NCI-H82 (cell line): ENCODE measurements at regions not wholly inside any gene's neighbourhood (a gene's known extent, or its start where the extent isn't known, plus 50 kb on each side); places are given as distances from the start of the nearest gene placed in this dataset.
A peak's percentile ranks its signal among the peaks of the same experiment; 100 is the strongest.
"Not testable (repeated sequence)": the region's sequence is repeated elsewhere in the genome, so short reads cannot be mapped to it uniquely, and the experiment has no call there.

Experiments
- DNase-seq: peaks from one replicate; lab custom pipeline; 2025; lab: John Stamatoyannopoulos, UW

DNA sequence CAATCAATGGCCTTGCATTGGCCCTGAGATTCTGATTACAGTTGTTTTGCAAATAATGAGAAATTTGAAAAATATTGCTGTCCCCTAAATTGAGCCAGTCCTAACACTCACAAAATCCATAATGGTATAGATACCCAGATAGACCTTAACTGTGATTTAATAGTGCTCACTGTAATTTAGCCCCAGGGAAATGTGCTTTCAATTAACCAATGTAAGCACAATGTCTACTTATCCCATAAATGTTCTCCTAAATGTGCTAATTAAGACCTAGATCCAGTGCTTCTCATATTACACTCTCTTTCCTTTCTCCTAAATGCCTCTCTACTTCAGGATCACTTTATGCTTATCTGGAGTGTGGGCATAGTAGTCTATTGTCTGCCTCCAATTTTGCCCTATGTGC is 417.8 kb upstream of the CCL2 start:
- no peak for DNase-seq

DNA sequence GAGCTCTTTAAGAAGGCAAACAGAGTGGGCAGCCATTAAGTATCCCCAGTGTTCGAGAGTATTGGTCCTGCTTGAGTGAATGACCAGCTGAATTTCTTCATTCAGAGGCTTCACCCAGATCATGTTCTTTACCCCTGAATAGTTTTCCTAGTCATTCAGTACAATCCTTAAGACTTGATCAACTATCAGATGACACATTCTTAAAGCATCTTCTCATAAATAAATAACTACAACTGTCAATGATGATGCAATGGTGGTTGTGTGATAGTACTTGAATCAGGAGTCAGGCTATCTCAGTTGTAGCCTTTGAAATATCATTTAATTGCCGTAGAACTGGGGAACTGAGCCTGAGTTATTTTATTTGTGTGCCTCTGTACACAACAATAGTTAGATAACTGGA is 416.8 kb upstream of the CCL2 start:
- no peak for DNase-seq

DNA sequence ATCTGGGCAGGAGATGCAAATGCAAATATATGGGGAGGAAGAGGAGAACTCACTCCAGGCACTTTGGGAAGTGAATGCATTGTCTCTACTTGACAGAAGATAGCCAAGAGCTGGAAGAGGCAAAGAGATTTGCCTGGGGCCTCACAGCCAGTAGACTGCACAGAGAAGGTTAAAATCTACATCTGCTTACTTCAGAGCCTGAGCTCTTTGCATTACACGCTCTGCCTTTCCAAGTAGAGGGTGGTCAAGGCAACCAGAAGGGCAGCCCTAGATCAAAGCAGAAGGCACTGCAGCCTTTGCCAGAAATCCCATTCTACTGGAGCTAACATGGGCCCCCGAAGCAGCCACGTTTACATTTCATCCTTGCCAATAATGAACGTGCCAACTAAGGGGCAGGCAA is 407.2 kb upstream of the CCL2 start:
- no peak for DNase-seq

DNA sequence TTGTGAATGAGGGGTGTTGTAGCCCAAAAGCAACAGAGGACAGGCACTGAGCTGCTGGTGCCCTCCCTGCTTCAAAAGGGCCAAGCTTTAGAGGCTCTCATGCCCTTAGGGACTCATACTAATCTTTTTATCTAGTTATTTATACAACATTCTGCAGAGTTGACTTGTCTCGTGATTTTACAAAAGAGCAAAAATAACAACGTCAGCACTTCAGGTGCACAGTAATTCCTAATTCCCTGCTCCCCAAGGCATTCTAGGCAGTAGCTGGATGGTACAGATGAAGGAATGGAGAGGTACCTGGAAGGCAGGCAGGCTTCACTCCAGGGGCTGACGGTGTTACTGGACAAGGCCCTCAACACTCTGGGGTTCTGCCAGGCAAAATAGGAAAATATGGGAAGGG is 406.7 kb upstream of the CCL2 start:
- no peak for DNase-seq

DNA sequence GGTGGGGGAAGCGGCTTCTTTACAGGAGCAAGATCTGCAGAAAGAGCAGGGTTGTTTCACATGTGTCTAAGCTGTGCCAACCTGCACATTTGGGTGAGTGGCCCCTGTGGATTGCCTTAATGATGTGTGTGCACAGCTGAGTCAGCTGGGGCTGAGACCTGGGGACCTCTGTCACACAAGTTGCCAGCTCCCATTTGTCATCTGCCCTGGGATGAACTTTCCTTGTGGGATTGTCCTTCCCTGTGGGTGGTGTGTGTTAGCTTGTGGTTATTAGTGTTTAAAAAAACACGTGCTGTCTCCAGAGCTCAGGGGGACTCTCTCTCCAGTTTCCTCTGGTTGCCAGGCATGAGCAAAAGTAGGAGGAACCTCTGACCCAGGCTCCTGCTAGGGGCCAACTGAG is 400.5 kb upstream of the CCL2 start:
- DNase-seq: no peak

DNA sequence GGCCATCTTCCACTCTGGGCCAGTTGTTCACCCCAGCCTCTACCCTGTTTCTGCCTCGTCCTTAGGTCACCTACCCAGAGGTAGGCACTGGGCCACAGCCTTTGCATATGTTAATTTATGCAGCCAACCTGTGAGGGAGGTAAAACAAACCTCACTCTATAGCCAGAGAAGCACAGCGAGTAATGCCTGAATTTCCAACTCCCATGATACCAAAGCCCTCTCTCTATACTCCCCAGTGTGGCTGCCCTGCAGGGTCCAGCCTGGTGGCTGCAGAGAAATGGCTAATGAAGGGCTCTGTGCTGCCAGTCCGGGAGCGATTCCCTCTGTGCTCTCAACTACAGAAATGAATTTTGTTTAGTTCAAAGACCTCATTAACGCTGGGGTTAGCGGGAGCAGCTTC is 397.0 kb upstream of the CCL2 start:
- no peak for DNase-seq

DNA sequence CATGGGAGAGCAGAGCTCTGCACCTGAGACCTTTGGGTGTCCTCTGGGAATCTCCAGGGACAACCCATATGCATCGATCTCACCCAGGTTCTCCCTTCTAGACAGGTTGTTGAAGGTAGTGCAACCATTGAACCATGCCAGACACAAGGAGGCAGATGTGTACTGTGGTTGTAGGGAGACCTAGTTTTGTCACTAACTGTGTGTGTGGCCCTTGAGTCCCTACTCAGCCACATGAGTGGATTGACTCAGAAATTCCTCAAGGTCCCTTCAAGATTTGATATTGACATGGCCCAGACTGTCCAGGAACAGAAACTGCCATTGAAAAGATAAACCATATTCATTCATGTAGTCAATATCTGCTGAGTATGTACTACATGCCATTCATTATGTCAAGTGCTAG is 396.4 kb upstream of the CCL2 start:
- DNase-seq: no peak

DNA sequence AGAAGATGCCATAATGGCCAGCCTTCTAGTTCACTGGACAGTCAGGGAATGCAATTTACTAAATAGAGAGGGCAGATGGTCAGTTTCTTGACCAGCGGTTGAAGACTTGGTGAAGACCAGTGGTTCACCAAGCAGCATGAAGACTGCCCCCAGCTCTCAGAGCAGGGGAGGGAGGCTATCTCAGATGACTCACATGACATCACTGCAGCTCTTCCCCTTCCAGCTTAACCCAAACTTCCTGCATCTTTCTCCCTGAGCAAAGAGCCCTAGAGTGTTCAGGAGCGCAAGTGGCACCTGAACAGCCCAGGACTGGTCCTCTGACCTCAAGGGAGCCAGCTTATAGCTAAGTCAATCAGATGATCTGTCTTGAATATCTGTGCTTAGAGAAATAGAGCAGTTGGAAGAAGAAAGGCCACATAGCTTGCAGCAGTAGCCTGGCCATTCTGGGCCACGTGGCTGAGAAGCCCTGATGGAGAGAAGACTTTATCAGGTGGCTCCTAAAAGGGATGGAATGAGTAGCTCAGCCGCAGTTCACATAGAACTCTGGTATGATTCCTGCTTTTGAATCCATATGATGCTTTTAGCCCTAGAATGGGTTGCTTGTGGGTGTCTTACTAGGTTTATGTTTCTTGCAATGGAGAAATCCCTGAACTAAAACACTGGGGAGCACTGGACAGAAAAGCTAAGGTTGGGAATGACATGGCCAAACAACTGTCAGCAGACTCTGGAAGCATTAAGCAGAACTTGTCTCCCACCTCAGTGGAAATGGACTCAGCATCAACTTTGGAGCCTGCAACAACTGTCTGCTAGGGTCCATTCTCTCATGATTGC is 392.1 kb upstream of the CCL2 start:
- no peak for DNase-seq

DNA sequence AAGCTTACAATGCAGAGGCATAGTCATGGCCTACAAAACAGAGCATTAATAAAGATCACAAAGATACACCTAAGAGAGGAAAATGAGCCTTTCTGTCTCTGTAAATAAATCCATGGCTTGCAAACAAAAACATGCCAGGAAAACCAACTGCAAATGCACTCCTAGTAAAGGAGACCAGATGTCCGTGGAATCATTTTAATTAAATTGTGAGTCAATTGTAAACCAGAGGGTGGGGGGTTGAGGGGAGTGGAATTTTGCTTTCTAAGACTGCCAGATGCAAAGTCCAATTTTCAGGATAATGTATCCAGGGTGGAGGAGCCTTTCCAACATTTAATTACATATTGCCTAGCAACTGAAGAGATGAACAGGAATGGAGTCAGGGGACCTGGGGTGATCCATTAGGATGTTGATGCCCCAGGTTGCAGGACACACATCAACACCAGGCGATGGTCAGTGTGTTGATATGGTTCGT is 390.3 kb upstream of the CCL2 start:
- peak; percentile 80 for DNase-seq

DNA sequence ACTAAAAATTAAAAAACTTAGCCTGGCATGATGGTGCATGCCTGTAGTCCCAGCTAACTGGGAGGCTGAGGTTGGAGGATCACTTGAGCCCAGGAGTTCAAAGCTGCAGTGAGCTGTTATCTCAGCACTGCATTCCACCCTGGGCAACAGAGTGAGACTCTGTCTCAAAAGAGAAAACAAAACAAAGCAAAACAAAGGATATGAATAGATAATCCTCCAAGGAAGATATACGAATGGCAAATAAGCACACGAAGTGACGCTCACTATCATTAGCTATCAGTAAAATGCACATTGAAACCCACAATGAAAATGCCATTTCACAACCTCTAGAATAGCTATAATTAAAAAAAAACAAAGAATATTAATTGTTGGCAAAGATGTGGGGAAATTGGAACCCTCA is 386.2 kb upstream of the CCL2 start:
- DNase-seq: no peak

DNA sequence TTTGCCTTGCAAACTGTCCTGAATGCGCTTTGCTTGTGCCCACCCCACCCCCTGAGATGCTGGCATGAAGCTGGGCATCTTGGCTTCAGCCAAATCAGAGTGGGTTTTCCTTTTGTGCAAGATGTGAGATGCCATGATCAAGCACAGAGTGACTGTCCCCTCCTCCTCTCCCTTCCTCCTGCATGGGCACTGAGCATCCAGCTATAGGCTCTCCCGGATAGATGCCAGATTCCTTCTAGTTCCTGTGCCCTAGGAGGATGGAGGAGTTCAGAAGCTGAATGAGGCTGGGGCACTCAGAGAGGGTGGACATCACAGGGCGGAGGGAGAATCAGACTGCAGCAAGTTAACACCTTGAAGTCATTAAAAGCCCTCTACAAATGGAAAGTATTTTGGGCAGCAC is 384.1 kb upstream of the CCL2 start:
- DNase-seq: no peak

DNA sequence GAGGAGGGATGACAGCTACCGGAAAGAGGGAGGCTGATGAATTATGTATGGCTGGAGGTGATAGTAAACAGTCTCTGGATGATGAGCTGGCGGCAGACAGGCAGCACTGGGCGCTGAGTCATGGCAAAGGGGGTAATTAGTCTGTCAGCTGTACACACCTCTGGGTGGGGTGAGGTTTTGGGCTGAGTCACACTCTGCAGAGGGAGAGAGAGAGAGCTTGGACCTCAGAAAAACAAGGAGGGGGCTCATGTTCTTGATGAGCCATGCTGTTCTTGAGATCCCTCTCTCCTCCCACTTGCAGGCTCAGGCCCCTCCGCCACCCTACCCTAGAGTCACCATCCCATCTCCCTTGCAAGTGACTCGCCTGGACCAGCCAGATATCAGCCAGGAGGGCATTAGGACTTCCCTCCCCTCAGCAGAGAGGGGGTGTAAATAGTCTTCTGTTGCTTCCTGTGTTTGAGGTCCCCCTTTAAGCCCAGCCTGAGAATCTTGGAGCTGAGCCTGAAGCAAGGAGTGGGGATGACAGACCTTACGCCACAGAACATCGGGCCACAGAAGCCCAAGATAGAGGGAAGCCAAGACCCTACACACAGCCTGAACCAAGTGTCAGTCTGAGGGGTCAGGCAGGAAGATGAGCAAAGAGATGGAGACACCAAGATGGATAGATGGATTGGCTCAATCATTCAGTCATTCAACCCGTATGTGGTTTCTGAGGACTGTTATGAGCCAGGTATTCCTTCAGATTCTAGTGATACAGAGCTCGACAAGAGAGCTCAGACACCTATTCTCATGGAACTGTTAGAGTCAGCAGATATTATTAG is 383.2 kb upstream of the CCL2 start:
- DNase-seq: peak; percentile 8

DNA sequence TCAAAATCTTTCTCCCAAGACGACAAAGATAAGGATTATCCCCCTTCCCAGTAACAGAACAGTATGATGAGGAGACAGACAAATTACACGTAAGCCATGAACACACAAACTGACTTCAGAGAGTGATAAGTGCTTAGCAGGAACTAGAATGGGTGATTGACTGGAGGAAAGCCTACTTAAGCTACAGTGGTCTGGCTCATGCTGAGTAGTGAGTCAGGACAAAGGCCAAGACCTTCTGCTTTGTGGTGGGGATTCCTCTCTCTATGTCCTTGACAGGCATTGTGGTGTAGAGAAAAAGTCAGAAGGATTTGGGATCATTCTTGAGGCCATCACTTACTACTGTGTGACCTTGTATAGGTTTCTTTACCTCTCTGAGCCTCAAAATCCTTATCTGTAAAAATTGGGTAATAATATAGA is 381.9 kb upstream of the CCL2 start:
- no peak for DNase-seq

DNA sequence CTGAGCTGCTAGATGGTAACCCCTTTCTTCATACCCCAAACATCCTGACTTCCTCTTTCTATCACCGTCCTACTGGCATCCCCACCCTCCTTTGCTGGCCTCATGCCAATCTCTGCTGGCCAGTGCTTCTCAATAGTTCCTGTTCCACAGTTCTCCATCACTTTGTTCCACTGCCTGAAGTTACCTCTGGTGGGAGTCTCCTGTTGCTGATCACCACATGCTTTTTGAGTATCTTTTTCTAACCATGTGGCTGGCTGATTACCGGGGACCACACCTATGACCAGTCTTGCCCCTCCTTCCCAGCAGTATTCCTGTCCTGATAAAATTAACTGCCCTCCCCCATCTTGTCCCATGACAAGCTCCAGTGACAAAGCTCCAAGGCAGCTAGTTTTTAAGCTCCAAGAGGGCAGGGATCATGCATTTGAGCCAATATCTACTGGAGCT is 380.4 kb upstream of the CCL2 start:
- no peak for DNase-seq

DNA sequence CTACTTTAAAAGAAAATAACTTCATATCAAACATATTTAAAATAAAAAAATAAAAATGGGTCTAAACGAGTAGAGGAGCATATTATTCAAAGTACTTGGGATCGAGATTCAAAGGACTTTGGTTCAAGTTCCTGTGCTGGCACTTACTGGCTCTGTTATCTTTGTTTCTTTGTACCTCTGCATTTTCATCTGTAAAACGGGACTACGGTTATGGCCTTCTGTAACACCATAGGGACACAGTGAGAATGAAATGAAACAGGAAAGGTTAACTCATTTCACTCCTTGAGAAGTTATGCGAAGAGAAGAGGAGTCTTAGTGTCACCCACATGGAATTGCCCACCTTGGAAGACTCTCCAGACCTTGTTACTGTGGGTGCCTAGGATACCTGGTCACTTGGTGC is 379.1 kb upstream of the CCL2 start:
- no peak for DNase-seq

DNA sequence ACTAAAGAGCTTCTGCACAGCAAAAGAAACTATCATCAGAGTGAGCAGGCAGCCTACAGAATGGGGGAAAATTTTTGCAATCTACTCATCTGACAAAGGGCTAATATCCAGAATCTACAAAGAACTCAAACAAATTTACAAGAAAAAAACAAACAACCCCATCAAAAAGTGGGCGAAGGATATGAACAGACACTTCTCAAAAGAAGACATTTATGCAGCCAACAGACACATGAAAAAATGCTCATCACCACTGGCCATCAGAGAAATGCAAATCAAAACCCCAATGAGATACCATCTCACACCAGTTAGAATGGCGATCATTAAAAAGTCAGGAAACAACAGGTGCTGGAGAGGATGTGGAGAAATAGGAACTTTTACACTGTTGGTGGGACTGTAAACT is 372.8 kb upstream of the CCL2 start:
- DNase-seq: not testable (repeated sequence)

DNA sequence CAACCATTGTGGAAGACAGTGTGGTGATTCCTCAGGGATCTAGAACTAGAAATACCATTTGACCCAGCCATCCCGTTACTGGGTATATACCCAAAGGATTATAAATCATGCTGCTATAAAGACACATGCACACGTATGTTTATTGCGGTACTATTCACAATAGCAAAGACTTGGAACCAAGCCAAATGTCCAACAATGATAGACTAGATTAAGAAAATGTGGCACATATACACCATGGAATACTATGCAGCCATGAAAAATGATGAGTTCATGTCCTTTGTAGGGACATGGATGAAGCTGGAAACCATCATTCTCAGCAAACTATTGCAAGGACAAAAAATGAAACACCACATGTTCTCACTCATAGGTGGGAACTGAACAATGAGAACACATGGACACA is 372.4 kb upstream of the CCL2 start:
- DNase-seq: not testable (repeated sequence)

DNA sequence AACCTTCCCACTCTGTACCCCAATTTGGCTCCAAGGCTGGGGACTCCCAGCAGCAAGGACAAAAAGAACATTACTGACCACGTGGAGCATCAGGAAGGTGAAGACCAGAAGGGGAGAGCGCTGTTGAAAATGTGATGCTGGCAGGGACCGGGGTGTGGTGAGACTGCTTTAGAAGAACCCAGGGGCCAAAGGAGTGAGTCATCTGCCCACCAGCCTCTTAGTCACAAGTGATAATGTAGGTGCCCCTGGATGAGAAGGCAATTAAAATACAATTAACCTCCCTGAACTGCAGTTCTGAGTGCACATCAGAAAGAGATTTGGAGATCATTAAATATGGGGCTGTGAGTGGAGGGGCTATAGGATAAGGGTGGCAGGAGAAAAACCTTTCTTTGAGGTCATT is 366.6 kb upstream of the CCL2 start:
- DNase-seq: no peak

DNA sequence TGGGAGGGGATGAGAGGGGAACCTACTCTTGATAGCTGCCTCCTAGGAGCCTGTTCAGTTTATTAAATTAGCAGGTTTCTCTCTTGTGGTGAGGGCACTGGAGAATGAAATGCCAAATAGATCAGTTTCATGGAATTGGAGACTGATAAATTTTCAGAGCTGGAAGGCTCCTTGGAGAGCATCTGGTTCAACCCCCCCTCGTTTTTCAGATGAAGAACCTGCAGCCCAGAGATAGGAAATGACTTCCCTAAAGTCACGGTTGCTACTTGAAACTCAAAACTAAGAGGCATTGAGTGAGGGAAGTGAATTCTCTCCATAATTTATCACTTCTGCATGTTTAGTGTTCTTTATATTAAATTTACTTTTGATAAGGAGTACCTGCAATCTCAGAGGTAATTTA is 366.0 kb upstream of the CCL2 start:
- no peak for DNase-seq

DNA sequence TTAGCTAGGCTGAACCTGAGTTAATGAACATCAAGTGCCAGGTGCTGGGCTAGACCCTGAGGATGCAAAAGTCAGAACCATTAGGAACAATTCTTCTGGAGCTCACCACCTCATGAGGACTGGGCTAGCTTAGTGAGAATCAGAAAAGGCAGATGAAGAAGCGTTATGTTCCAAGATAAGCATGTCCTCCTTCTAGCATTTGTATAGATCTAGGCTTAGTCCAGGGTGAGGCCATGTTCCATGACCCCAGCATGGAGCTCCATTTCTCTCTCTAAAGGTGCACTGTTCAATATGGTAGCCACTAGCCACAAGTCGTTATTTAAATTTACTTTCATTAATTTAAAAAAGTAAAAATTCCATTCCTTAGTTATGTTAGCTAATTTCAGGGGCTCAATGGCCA is 365.3 kb upstream of the CCL2 start:
- no peak for DNase-seq

DNA sequence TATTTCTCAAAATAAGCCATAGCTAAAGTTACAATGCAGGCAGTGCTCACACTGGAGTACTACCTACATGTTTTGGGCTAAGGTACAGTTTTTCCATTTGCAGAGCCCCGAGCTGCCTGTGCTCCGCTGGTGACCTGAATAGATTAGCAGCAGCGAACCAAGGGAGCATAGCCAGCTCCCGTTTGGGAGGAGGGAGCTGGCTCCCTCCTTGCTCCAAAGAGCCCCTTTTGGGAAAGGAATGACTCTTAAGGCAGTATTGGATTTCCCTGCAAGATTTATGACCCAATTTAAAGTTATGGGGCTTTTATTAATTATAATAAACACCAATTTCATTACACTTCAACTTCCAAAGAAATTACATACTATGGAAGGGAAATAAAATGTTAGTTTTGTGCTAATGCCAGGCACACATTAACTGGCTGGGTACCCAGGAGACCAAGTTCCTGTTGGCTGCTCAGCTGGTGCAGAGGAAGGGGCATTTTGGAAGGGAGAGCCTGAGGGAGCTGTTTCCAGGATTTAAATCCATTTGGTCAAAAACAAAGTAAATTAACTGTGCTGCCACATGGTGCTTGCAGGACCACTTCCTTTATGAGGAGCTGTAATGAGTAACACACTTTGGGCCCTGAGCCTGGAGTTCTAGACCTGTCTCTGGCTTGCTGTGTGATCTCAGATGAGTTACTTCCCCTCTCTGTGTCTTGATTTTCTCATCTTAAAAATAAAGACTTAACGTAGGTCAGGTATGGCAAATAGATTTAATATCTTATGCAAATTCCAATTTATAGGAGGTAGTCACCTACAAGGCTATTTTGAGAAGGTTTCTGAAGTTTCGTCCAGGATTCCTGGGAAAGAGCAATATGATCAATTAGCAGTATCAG is 362.1 kb upstream of the CCL2 start:
- DNase-seq: peak; percentile 8

DNA sequence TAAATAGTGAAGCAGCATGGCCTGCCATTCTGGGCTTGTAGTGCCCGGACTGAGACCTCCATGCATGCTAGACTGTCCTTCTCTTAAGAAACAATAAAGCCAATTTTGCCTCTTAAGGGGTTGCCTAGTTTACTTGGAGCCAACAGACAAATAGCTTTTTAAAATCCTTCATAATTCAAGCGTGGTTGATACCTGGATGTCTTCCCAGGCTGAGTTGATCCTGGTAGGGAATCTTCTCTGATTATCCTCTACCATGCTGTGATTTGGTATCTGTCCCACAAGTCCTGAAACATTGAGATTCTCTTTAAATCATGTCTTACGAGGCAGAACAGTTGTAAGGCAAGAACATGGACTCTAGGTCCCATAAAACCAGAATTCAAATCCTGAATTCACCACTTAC is 359.6 kb upstream of the CCL2 start:
- DNase-seq: no peak
